SU-DHL-6 (cell line): ENCODE measurements at regions not wholly inside any gene's neighbourhood (a gene's known extent, or its start where the extent isn't known, plus 50 kb on each side); places are given as distances from the start of the nearest gene placed in this dataset.

Experiments
- H2AFZ ChIP-seq: fragments of 200-600 bp; sonication (generic); 2 replicates; pipeline ENCODE4 v1.6.1; 2014; ENCODE audit warnings: low read depth, mild to moderate bottlenecking, moderate library complexity, mixed read lengths, antibody characterized with exemption, low read length; ENCODE audit not compliant: severe bottlenecking
- H3F3A ChIP-seq: fragments of 200-600 bp; shearing (Covaris generic); 2 replicates; pipeline ENCODE4 v1.6.0; 2016; ENCODE audit warnings: antibody characterized with exemption, mild to moderate bottlenecking; ENCODE audit not compliant: insufficient read depth
- H3K27ac ChIP-seq: fragments of 200-600 bp; sonication (generic); 2 replicates; pipeline ENCODE4 v1.5.1; 2016; ENCODE audit warnings: low read depth, mild to moderate bottlenecking, low read length, moderate library complexity, mixed read lengths
- H3K27me3 ChIP-seq: fragments of 200-600 bp; sonication (generic), shearing (Covaris generic); 2 replicates; pipeline ENCODE4 v1.6.0; 2014; ENCODE audit warnings: mild to moderate bottlenecking, low read length
- H3K36me3 ChIP-seq: fragments of 200-600 bp; sonication (generic); 2 replicates; pipeline ENCODE4 v1.6.1; 2014; ENCODE audit warnings: mild to moderate bottlenecking, low read length, mixed read lengths
- H3K4me2 ChIP-seq: fragments of 300-600, 200-600 bp; shearing (Covaris generic), sonication (generic); 2 replicates; pipeline ENCODE4 v1.6.0; 2014; ENCODE audit warnings: low read length, low read depth, mild to moderate bottlenecking; ENCODE audit not compliant: poor library complexity, severe bottlenecking
- H3K4me3 ChIP-seq: fragments of 200-600 bp; sonication (generic); 2 replicates; pipeline ENCODE4 v1.5.1; 2014; ENCODE audit warnings: antibody characterized with exemption, low read length, mild to moderate bottlenecking, mixed read lengths; ENCODE audit not compliant: insufficient read depth, poor library complexity, severe bottlenecking
- H3K79me2 ChIP-seq: fragments of 200-600 bp; sonication (generic); 2 replicates; pipeline ENCODE4 v1.6.1; 2014; ENCODE audit warnings: mild to moderate bottlenecking, low read length, moderate library complexity; ENCODE audit not compliant: insufficient read depth
- H3K9ac ChIP-seq: fragments of 200-600 bp; sonication (generic); 2 replicates; pipeline ENCODE4 v1.7.0; 2014; ENCODE audit warnings: mild to moderate bottlenecking, low read length
- H3K9me2 ChIP-seq: fragments of 200-600 bp; sonication (generic); replicated peaks from 2 replicates; pipeline ENCODE4 v1.6.1; 2014; ENCODE audit warnings: low read length; ENCODE audit not compliant: insufficient read depth
- H3K9me3 ChIP-seq: fragments of 200-600 bp; sonication (generic); 2 replicates; pipeline ENCODE4 v1.6.1; 2014; ENCODE audit warnings: low read length, mixed read lengths; ENCODE audit not compliant: insufficient read depth
- H4K20me1 ChIP-seq: fragments of 200-600 bp; sonication (generic); 2 replicates; pipeline ENCODE4 v1.6.1; 2014; ENCODE audit warnings: low read depth, mild to moderate bottlenecking, antibody characterized with exemption, low read length, moderate library complexity, mixed read lengths
- EZH2phosphoT487 ChIP-seq: fragments of 200-600 bp; sonication (generic), shearing (Covaris generic); conservative IDR thresholded peaks from 2 replicates; pipeline ENCODE4 v1.6.1; 2018; ENCODE audit warnings: mild to moderate bottlenecking, antibody characterized with exemption, low read length, moderate library complexity, mixed read lengths
- TF ChIP-seq, protein P1 (sequence below): fragments of 200-600 bp; sonication (generic); IDR thresholded peaks from one replicate; pipeline ENCODE4 v1.5.1; 2017; ENCODE audit warnings: antibody characterized with exemption, mild to moderate bottlenecking, low read length, moderate library complexity; ENCODE audit not compliant: insufficient read depth, poor library complexity, severe bottlenecking

DNA sequence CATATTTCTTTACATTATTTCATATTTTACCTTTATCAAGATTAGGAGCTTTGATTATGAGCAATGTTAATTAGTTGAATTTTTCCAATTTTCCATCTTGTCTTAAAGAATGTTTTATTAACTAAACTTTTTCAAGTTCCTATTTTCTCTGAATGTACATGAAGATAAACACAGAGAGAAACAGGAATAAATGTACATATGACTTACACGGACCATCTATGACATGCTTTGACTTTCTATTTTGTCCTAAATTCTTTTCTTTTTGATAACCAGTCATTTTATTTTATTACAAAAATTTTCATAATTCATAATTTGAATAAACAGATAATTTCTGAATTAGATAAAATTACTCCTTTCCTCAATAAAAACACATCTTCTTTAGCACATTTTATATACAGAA is 1038.8 kb upstream of the ARRDC3 start:
- no peak overlapping the region for H3K4me2 ChIP-seq

DNA sequence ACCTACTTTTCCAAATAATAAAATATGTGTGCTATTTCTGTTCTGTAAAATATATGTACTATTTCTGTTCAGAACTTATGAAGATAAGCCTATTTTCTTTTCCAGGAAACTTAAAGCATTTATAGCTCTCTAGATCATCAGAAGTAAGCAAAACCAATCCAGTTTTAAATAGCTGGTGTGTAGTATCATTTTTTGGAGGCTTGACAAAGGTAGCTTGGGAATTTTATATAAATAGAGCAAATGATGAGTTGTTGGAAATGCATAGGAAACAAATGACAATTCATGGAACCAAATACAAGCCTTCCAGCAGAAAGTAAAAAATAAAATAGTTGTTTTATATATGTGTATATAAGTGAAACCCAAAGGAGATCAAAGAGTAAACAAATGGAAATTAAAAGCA is 1038.1 kb upstream of the ARRDC3 start:
- Histone ChIP-seq H3K4me3 (no peak overlapping the region), H3K9ac (no peak overlapping the region), H3F3A (no peaks in the 10 kb centered on the region), H4K20me1 (no peaks in the 10 kb centered on the region), H3K27ac (no peak overlapping the region), H3K9me2 (no peaks in the 10 kb centered on the region), H3K79me2 (no peaks in the 10 kb centered on the region), H3K27me3 (no peaks in the 10 kb centered on the region), H2AFZ (no peak overlapping the region), H3K9me3 (0 out of 2 replicates have a peak, but pooled peaks cover 12% of the 10 kb centered on the region), H3K36me3 (no peaks in the 10 kb centered on the region), H3K4me2 (no peak overlapping the region)
- TF ChIP-seq, protein P1, sequence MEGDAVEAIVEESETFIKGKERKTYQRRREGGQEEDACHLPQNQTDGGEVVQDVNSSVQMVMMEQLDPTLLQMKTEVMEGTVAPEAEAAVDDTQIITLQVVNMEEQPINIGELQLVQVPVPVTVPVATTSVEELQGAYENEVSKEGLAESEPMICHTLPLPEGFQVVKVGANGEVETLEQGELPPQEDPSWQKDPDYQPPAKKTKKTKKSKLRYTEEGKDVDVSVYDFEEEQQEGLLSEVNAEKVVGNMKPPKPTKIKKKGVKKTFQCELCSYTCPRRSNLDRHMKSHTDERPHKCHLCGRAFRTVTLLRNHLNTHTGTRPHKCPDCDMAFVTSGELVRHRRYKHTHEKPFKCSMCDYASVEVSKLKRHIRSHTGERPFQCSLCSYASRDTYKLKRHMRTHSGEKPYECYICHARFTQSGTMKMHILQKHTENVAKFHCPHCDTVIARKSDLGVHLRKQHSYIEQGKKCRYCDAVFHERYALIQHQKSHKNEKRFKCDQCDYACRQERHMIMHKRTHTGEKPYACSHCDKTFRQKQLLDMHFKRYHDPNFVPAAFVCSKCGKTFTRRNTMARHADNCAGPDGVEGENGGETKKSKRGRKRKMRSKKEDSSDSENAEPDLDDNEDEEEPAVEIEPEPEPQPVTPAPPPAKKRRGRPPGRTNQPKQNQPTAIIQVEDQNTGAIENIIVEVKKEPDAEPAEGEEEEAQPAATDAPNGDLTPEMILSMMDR, result no peak
- TF ChIP-seq EZH2phosphoT487, result no peak

More for the DNA sequence above, 1038.8 kb upstream of the ARRDC3 start:
- Histone ChIP-seq H4K20me1 (no peaks in the 10 kb centered on the region), H2AFZ (no peak overlapping the region), H3K4me3 (no peak overlapping the region), H3K27ac (no peak overlapping the region), H3K9me2 (no peaks in the 10 kb centered on the region), H3K9ac (no peak overlapping the region), H3K36me3 (no peaks in the 10 kb centered on the region), H3F3A (no peaks in the 10 kb centered on the region), H3K79me2 (no peaks in the 10 kb centered on the region), H3K27me3 (no peaks in the 10 kb centered on the region), H3K9me3 (0 out of 2 replicates have a peak, but pooled peaks cover 12% of the 10 kb centered on the region)
- TF ChIP-seq, protein P1, result no peak
- TF ChIP-seq EZH2phosphoT487, result no peak

DNA sequence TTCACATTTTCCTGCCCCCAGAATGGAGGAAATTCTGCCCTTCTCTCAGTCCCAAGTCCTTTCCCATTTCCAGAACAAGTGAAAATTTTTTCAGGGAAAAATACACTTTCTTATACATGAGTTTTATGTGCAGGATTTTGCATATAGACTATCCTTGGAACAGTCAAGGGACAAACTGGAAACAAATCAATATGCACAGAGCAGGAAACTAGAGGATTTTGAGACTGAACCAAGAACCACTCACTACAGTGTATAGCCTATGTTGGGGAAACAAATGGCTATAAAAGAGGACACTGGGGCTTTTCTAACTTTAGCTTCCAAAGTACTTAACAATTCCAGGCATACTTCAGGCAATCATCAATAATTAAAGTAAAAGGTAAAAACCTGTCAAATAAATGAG is 1036.1 kb upstream of the ARRDC3 start:
- Histone ChIP-seq H3K79me2 (no peaks in the 10 kb centered on the region), H3K9ac (no peak overlapping the region), H3K9me3 (0 out of 2 replicates have a peak, but pooled peaks cover 12% of the 10 kb centered on the region), H3K27me3 (no peaks in the 10 kb centered on the region), H4K20me1 (no peaks in the 10 kb centered on the region), H3K4me2 (no peak overlapping the region), H3F3A (no peaks in the 10 kb centered on the region), H3K4me3 (no peak overlapping the region), H3K36me3 (no peaks in the 10 kb centered on the region), H2AFZ (no peak overlapping the region), H3K9me2 (no peaks in the 10 kb centered on the region), H3K27ac (no peak overlapping the region)
- no peak for TF ChIP-seq EZH2phosphoT487
- TF ChIP-seq, protein P1, result no peak
